ENCODE measurements at regions not wholly inside any gene's neighbourhood (a gene's known extent, or its start where the extent isn't known, plus 50 kb on each side); places are given as distances from the start of the nearest gene placed in this dataset.

- TF ChIP-seq, protein P1, sequence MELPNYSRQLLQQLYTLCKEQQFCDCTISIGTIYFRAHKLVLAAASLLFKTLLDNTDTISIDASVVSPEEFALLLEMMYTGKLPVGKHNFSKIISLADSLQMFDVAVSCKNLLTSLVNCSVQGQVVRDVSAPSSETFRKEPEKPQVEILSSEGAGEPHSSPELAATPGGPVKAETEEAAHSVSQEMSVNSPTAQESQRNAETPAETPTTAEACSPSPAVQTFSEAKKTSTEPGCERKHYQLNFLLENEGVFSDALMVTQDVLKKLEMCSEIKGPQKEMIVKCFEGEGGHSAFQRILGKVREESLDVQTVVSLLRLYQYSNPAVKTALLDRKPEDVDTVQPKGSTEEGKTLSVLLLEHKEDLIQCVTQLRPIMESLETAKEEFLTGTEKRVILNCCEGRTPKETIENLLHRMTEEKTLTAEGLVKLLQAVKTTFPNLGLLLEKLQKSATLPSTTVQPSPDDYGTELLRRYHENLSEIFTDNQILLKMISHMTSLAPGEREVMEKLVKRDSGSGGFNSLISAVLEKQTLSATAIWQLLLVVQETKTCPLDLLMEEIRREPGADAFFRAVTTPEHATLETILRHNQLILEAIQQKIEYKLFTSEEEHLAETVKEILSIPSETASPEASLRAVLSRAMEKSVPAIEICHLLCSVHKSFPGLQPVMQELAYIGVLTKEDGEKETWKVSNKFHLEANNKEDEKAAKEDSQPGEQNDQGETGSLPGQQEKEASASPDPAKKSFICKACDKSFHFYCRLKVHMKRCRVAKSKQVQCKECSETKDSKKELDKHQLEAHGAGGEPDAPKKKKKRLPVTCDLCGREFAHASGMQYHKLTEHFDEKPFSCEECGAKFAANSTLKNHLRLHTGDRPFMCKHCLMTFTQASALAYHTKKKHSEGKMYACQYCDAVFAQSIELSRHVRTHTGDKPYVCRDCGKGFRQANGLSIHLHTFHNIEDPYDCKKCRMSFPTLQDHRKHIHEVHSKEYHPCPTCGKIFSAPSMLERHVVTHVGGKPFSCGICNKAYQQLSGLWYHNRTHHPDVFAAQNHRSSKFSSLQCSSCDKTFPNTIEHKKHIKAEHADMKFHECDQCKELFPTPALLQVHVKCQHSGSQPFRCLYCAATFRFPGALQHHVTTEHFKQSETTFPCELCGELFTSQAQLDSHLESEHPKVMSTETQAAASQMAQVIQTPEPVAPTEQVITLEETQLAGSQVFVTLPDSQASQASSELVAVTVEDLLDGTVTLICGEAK (IDR thresholded peaks at IDR 0.05) = no peak
- TF ChIP-seq, protein P1 (CRISPR knock-in tag; IDR thresholded peaks at IDR 0.05) = no peak; the same call in 1 of the 2 replicates
- TF ChIP-seq KDM2A (CRISPR knock-in tag; IDR thresholded peaks at IDR 0.05; ENCODE audit: borderline replicate concordance, low read depth) = no peak
- TF ChIP-seq MXD3 (CRISPR knock-in tag; IDR thresholded peaks at IDR 0.05) = no peak
- peak in 1 of 2 experiments; percentile 34; a peak in 1 of 4 replicates for TF ChIP-seq EP300 (IDR thresholded peaks at IDR 0.05; ENCODE audit: low read depth in 2 of 2, low read length in 2 of 2)
- TF ChIP-seq EP300 (CRISPR knock-in tag; IDR thresholded peaks at IDR 0.05; ENCODE audit: borderline replicate concordance) = peak; percentile 13; the same call in 1 of the 2 replicates
- TF ChIP-seq GABPB1 (CRISPR knock-in tag; IDR thresholded peaks at IDR 0.05) = peak; percentile 35; the same call in 1 of the 2 replicates
- TF ChIP-seq TEF (CRISPR knock-in tag; IDR thresholded peaks at IDR 0.05) = peak; percentile 97
- TF ChIP-seq, protein P2, sequence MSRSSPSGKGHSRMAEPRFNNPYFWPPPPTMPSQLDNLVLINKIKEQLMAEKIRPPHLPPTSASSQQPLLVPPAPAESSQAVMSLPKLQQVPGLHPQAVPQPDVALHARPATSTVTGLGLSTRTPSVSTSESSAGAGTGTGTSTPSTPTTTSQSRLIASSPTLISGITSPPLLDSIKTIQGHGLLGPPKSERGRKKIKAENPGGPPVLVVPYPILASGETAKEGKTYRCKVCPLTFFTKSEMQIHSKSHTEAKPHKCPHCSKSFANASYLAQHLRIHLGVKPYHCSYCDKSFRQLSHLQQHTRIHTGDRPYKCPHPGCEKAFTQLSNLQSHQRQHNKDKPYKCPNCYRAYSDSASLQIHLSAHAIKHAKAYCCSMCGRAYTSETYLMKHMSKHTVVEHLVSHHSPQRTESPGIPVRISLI (CRISPR knock-in tag; IDR thresholded peaks at IDR 0.05; ENCODE audit: borderline replicate concordance) = no peak
- no peak for TF ChIP-seq E2F2 (CRISPR knock-in tag; IDR thresholded peaks at IDR 0.05; ENCODE audit: borderline replicate concordance)
- no peak for TF ChIP-seq WIZ (CRISPR knock-in tag; IDR thresholded peaks at IDR 0.05)
- no peak for TF ChIP-seq BRD4 (CRISPR knock-in tag; IDR thresholded peaks at IDR 0.05)
- no peak for TF ChIP-seq ZNF484 (CRISPR knock-in tag; IDR thresholded peaks at IDR 0.05; ENCODE audit: borderline replicate concordance, low read depth)
- peak; percentile 52; the same call in 1 of the 2 replicates for TF ChIP-seq ELF3 (CRISPR knock-in tag; IDR thresholded peaks at IDR 0.05)
- peak; percentile 48; the same call in 1 of the 2 replicates for TF ChIP-seq CEBPB (IDR thresholded peaks at IDR 0.05; ENCODE audit: borderline replicate concordance, low read depth, low read length)
- TF ChIP-seq ZBTB7A (CRISPR knock-in tag; IDR thresholded peaks at IDR 0.05) = peak; percentile 47; the same call in 1 of the 2 replicates
- no peak for TF ChIP-seq KLF11 (CRISPR knock-in tag; IDR thresholded peaks at IDR 0.05)
- TF ChIP-seq ZNF652 (CRISPR knock-in tag; IDR thresholded peaks at IDR 0.05; ENCODE audit: borderline replicate concordance, low read depth) = no peak
Observed at GRCh38 chr9:75239176-75239575, 150.9 kb downstream of the OSTF1 start (continued).
